Psoas muscle (tissue), 7 donors: ENCODE measurements at regions not wholly inside any gene's neighbourhood (a gene's known extent, or its start where the extent isn't known, plus 50 kb on each side); places are given as distances from the start of the nearest gene placed in this dataset.

ENCODE experiments used
- ATAC-seq, 4 donors: fragments of 200-7000 bp; cut with Tn5 transposase; one replicate each; pipeline ENCODE4 v1.9.1; 2020; ENCODE audit warnings: moderate library complexity in 3 of 4, mild to moderate bottlenecking in 2 of 4
- DNase-seq, 2 donors: peaks; one replicate each; pipeline ENCODE4 v3.0.0-alpha.2; 2020
- H3K27ac ChIP-seq: fragments of 200-600 bp; one replicate; pipeline ENCODE4 v1.8.0; 2022
- H3K27me3 ChIP-seq, 3 donors: fragments of 200-600 bp in 1 of 3; one replicate each; pipeline versions ENCODE4 v1.6.1 to v1.8.0; 2013 to 2022; ENCODE audit warnings: low read length in 2 of 3, mild to moderate bottlenecking in 2 of 3, moderate library complexity in 1 of 3; ENCODE audit not compliant: insufficient read depth in 3 of 3
- H3K36me3 ChIP-seq, 2 donors: fragments of 200-600 bp in 1 of 2; one replicate each; pipeline versions ENCODE4 v1.6.1 to v1.8.0; 2013 to 2022; ENCODE audit warnings: low read depth in 1 of 2, mild to moderate bottlenecking in 1 of 2, moderate library complexity in 1 of 2; ENCODE audit not compliant: insufficient read depth in 1 of 2
- H3K4me1 ChIP-seq: fragments of 200-600 bp; one replicate; pipeline ENCODE4 v1.8.0; 2022
- H3K4me3 ChIP-seq: fragments of 200-600 bp; one replicate; pipeline ENCODE4 v1.8.0; 2022; ENCODE audit warnings: mild to moderate bottlenecking
- H3K9me3 ChIP-seq: fragments of 200-600 bp; one replicate; pipeline ENCODE4 v1.8.0; 2022
- CTCF ChIP-seq: fragments of 200-600 bp; IDR thresholded peaks from one replicate; pipeline ENCODE4 v1.8.0; 2022; ENCODE audit warnings: antibody characterized with exemption
- WGBS, 3 donors: extraction: QIAGEN DNeasy Blood & Tissue Kit; methylation state at CpG; one replicate each; pipeline versions ENCODE4 v1.1.6 to v1.1.7; 2013; 5-methylcytosine and 5-hydroxymethylcytosine counted together
- intact Hi-C, 2 donors: fragments of 100-400 bp; cut with DNase I; formaldehyde crosslinking; loops; one replicate each; pipeline versions ENCODE4 v1.11.0 to v1.14.2; 2022
- donor health status: healthy with polysubstance abuse.
- donor health status: DM: no; HTN: no; CAD: no; lungs with moderate emphysema.
- donor health status: Bipolar disorder and iron deficiency.
- donor health status: healthy.
- donor health status: DM: yes; HTN: yes; CAD: no.
- donor health status: DM: no; HTN: no; CAD: no.
- donor health status: DM: yes; HTN: yes; CAD: no.

GRCh38 chr6:112752791-112753190 is 405.7 kb downstream of the RFPL4B start:
- H3K9me3 ChIP-seq = no peaks in the 10 kb centered on the region
- H3K4me3 ChIP-seq = no peak overlapping the region
- no peaks in the 10 kb centered on the region for H3K36me3 ChIP-seq
- H3K27me3 ChIP-seq = no peaks in the 10 kb centered on the region
- ATAC-seq (no peak), DNase-seq (no peak)
- H3K4me1 ChIP-seq = no peaks in the 10 kb centered on the region
- intact Hi-C loops = no loop called here
- TF ChIP-seq CTCF = no peak
- H3K27ac ChIP-seq = no peak overlapping the region

GRCh38 chr6:112760831-112761230 is 413.7 kb downstream of the RFPL4B start:
- Histone ChIP-seq H3K27me3 (no peaks in the 10 kb centered on the region), H3K36me3 (no peaks in the 10 kb centered on the region), H3K4me3 (no peak overlapping the region), H3K4me1 (no peaks in the 10 kb centered on the region), H3K27ac (no peak overlapping the region), H3K9me3 (no peaks in the 10 kb centered on the region)
- intact Hi-C loops = no loop called here
- ATAC-seq = no peak
- TF ChIP-seq CTCF = no peak
- no peak for DNase-seq

- ATAC-seq (no peak), DNase-seq (no peak)
- Histone ChIP-seq H3K9me3 (no peaks in the 10 kb centered on the region), H3K27ac (no peak overlapping the region), H3K4me1 (no peaks in the 10 kb centered on the region), H3K27me3 (no peaks in the 10 kb centered on the region), H3K36me3 (no peaks in the 10 kb centered on the region), H3K4me3 (no peak overlapping the region)
- intact Hi-C loops = no loop called here
- TF ChIP-seq CTCF = no peak
- WGBS, 3 donors = 84 to 92% (median 87%) methylated on average over 2 of the region's 2 CpGs
Observed at GRCh38 chr6:112761740-112762139, 414.6 kb downstream of the RFPL4B start.

- TF ChIP-seq CTCF = no peak
- WGBS, 3 donors = 79 to 92% (median 88%) methylated on average over 2 of the region's 2 CpGs
- no peak for DNase-seq
Observed at GRCh38 chr6:112764377-112764776, 417.2 kb downstream of the RFPL4B start.

GRCh38 chr6:112770308-112770707 is 423.2 kb downstream of the RFPL4B start:
- no peak for TF ChIP-seq CTCF
- DNase-seq = no peak
- Histone ChIP-seq H3K4me1 (no peaks in the 10 kb centered on the region), H3K27me3 (no peaks in the 10 kb centered on the region), H3K27ac (no peak overlapping the region), H3K36me3 (no peaks in the 10 kb centered on the region), H3K9me3 (no peaks in the 10 kb centered on the region), H3K4me3 (no peak overlapping the region)
- 42 to 89% (median 55%) methylated on average over 2 of the region's 2 CpGs for WGBS, 3 donors
- ATAC-seq = no peak
- intact Hi-C loops = no loop called here

More at GRCh38 chr6:112764377-112764776, 417.2 kb downstream of the RFPL4B start:
- no peaks in the 10 kb centered on the region for H3K36me3 ChIP-seq
- no peak overlapping the region for H3K27ac ChIP-seq
- H3K9me3 ChIP-seq = no peaks in the 10 kb centered on the region
- H3K4me1 ChIP-seq = no peaks in the 10 kb centered on the region
- H3K27me3 ChIP-seq = no peaks in the 10 kb centered on the region
- H3K4me3 ChIP-seq = no peak overlapping the region
- no peak for ATAC-seq
- intact Hi-C loops = no loop called here
